ENCODE measurements at regions not wholly inside any gene's neighbourhood (a gene's known extent, or its start where the extent isn't known, plus 50 kb on each side); places are given as distances from the start of the nearest gene placed in this dataset.

- no peak overlapping the region for H3K4me3 ChIP-seq (ENCODE audit: insufficient read depth, low read length)
- peak; percentile 86 for DNase-seq (ENCODE audit: insufficient read length, low spot score, missing footprints)
- no peak overlapping the region for H3K27ac ChIP-seq (ENCODE audit: low read depth, low read length)
- H4K20me1 ChIP-seq (ENCODE audit: insufficient read depth, low read length), result no peaks in the 10 kb centered on the region
- H3K4me2 ChIP-seq (ENCODE audit: insufficient read depth, low read length), result no peak overlapping the region
- H3K79me2 ChIP-seq (ENCODE audit: insufficient read depth, low read length), result no peaks in the 10 kb centered on the region
- H3K27me3 ChIP-seq (ENCODE audit: insufficient read depth, low read length), result no peaks in the 10 kb centered on the region
- H3K4me1 ChIP-seq (ENCODE audit: insufficient read depth, low read length), result peaks cover 2% of the 10 kb centered on the region
- H3K36me3 ChIP-seq (ENCODE audit: insufficient read depth, low read length), result no peaks in the 10 kb centered on the region
- H2AFZ ChIP-seq (ENCODE audit: low read length), result no peak overlapping the region
- H3K9me3 ChIP-seq (ENCODE audit: low read depth, low read length), result no peaks in the 10 kb centered on the region
- TF ChIP-seq CTCF (IDR thresholded peaks at IDR 0.05; ENCODE audit: extremely low read depth, low read depth, low read length), result no peak
Measured at GRCh38 chr19:31152906-31153305, 196.3 kb downstream of the TSHZ3 start.

DNA sequence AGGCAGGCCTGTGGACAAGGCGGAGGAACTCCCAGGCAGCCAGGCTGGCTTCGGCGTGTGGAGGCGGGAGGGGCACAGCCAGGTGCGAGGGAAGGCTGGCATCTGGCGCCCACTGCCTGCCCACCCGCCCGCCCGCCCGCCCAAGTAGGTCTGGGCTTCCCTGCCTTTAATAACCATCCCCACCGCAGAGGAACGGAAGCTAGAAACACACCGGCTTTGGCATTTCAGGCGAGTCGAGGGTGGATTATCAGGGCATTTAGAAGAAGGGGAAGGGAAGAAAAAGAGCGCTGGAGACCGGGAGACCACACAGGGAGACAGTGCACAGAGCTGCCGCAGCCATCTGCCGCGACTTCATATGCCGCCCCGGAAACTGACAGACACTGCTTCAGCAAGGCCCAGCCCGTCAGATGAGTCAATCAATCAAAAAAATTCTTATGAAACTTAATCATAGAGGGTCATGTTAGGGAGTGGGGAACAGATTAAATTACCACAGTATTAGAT, 199.7 kb downstream of the TSHZ3 start:
- DNase-seq (ENCODE audit: insufficient read length, low spot score, missing footprints), result peak; percentile 76
- Histone ChIP-seq H2AFZ (ENCODE audit: low read length) (peak overlapping the region; percentile 73), H3K4me3 (ENCODE audit: insufficient read depth, low read length) (no peak overlapping the region)

GRCh38 chr19:31148671-31149070, 200.6 kb downstream of the TSHZ3 start:
- no peaks in the 10 kb centered on the region for H3K27me3 ChIP-seq (ENCODE audit: insufficient read depth, low read length)
- H3K4me3 ChIP-seq (ENCODE audit: insufficient read depth, low read length), result no peak overlapping the region
- H2AFZ ChIP-seq (ENCODE audit: low read length), result no peak overlapping the region
- H3K4me2 ChIP-seq (ENCODE audit: insufficient read depth, low read length), result no peak overlapping the region
- H3K27ac ChIP-seq (ENCODE audit: low read depth, low read length), result no peak overlapping the region
- H3K36me3 ChIP-seq (ENCODE audit: insufficient read depth, low read length), result no peaks in the 10 kb centered on the region
- no peaks in the 10 kb centered on the region for H3K9me3 ChIP-seq (ENCODE audit: low read depth, low read length)
- no peak for DNase-seq (ENCODE audit: insufficient read length, low spot score, missing footprints)
- peaks cover 11% of the 10 kb centered on the region for H3K4me1 ChIP-seq (ENCODE audit: insufficient read depth, low read length)
- no peak for TF ChIP-seq CTCF (IDR thresholded peaks at IDR 0.05; ENCODE audit: extremely low read depth, low read depth, low read length)
- H4K20me1 ChIP-seq (ENCODE audit: insufficient read depth, low read length), result no peaks in the 10 kb centered on the region
- no peaks in the 10 kb centered on the region for H3K79me2 ChIP-seq (ENCODE audit: insufficient read depth, low read length)

More for the DNA sequence above, 199.7 kb downstream of the TSHZ3 start:
- Histone ChIP-seq H3K79me2 (ENCODE audit: insufficient read depth, low read length) (no peaks in the 10 kb centered on the region), H3K4me1 (ENCODE audit: insufficient read depth, low read length) (peaks cover 11% of the 10 kb centered on the region), H4K20me1 (ENCODE audit: insufficient read depth, low read length) (no peaks in the 10 kb centered on the region), H3K27ac (ENCODE audit: low read depth, low read length) (no peak overlapping the region), H3K36me3 (ENCODE audit: insufficient read depth, low read length) (no peaks in the 10 kb centered on the region), H3K9me3 (ENCODE audit: low read depth, low read length) (no peaks in the 10 kb centered on the region), H3K27me3 (ENCODE audit: insufficient read depth, low read length) (no peaks in the 10 kb centered on the region), H3K4me2 (ENCODE audit: insufficient read depth, low read length) (no peak overlapping the region)
- no peak for TF ChIP-seq CTCF (IDR thresholded peaks at IDR 0.05; ENCODE audit: extremely low read depth, low read depth, low read length)

- Histone ChIP-seq H3K79me2 (ENCODE audit: insufficient read depth, low read length) (no peaks in the 10 kb centered on the region), H3K9me3 (ENCODE audit: low read depth, low read length) (no peaks in the 10 kb centered on the region), H3K36me3 (ENCODE audit: insufficient read depth, low read length) (no peaks in the 10 kb centered on the region), H3K4me2 (ENCODE audit: insufficient read depth, low read length) (no peak overlapping the region), H3K4me1 (ENCODE audit: insufficient read depth, low read length) (peaks cover 9% of the 10 kb centered on the region), H3K27me3 (ENCODE audit: insufficient read depth, low read length) (no peaks in the 10 kb centered on the region), H4K20me1 (ENCODE audit: insufficient read depth, low read length) (no peaks in the 10 kb centered on the region), H2AFZ (ENCODE audit: low read length) (no peak overlapping the region), H3K4me3 (ENCODE audit: insufficient read depth, low read length) (no peak overlapping the region), H3K27ac (ENCODE audit: low read depth, low read length) (no peak overlapping the region)
- no peak for TF ChIP-seq CTCF (IDR thresholded peaks at IDR 0.05; ENCODE audit: extremely low read depth, low read depth, low read length)
- no peak for DNase-seq (ENCODE audit: insufficient read length, low spot score, missing footprints)
Measured at GRCh38 chr19:31147234-31147633, 202.0 kb downstream of the TSHZ3 start.
